ENCODE measurements at regions not wholly inside any gene's neighbourhood (a gene's known extent, or its start where the extent isn't known, plus 50 kb on each side); places are given as distances from the start of the nearest gene placed in this dataset.
"Not testable (repeated sequence)": the region's sequence is repeated elsewhere in the genome, so short reads cannot be mapped to it uniquely, and the experiment has no call there.

DNA sequence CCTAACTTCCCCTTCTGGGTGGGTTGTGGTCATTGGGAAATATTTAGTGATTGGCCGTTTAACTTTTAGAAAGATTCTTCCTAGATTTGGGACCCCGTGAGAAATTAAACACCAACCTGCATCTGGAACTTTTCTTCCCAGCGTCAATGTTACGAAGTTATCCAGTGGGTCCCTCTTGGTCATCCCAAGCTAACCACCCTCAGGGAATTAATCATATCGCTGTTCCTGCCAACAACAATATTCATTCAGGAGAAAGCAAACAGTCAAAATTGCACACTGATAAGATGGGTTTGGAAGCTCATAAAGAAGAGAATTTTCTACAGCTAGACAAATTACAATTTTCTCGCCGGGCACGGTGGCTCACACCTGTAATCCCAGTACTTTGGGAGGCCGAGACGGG lies 121.2 kb upstream of the STX18 start:
- DNase-seq: no peak

DNA sequence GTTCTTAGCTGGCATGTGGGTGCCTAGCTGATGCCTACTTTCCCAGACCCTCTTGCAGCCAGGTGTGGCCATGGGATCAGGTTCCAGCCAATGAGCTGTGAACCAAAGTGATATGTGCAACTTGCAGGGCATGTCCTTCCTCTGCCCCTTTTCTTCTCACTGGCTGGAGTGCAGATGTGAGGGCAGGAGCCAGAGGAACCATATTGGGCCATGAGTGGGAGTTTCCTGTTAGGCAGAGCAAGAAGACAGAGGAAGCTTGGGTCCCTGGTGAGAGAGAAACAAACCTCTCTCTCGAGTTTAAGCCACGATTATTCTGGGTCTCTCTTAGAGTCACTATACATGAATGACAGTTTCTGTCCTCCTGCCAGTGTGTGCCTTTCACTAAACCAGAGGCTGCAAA lies 120.4 kb upstream of the STX18 start:
- DNase-seq: no peak

- no peak for DNase-seq
These were observed 118.2 kb upstream of the STX18 start for GRCh38 chr4:4659871-4660651.

GRCh38 chr4:4658052-4658451 lies 116.2 kb upstream of the STX18 start:
- DNase-seq: no peak

DNA sequence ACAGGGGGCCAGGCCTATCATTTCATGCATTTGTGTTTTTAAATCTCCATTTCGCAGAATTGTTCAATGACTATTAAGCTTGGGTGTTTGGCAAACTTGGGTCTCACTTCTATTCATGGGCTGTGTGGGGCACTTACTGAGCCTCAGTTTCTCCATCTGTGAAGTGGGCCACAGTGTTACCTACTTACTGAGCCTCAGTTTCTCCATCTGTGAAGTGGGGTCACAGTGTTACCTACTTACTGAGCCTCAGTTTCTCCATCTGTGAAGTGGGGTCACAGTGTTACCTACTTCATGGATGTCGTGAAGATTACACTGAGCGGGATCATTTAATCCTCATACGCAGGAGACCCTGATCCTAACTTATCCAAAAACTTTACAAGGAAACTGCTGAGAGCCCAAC lies 115.1 kb upstream of the STX18 start:
- no peak for DNase-seq

- no peak for DNase-seq
These were observed 114.1 kb upstream of the STX18 start for GRCh38 chr4:4655901-4656300.

GRCh38 chr4:4655011-4655410 lies 113.2 kb upstream of the STX18 start:
- DNase-seq: no peak

GRCh38 chr4:4651811-4652755 lies 110.2 kb upstream of the STX18 start:
- no peak for DNase-seq

- DNase-seq: no peak
These were observed 105.2 kb upstream of the STX18 start for GRCh38 chr4:4647041-4647440.

- DNase-seq: no peak
These were observed 103.9 kb upstream of the STX18 start for GRCh38 chr4:4645743-4646142.

DNA sequence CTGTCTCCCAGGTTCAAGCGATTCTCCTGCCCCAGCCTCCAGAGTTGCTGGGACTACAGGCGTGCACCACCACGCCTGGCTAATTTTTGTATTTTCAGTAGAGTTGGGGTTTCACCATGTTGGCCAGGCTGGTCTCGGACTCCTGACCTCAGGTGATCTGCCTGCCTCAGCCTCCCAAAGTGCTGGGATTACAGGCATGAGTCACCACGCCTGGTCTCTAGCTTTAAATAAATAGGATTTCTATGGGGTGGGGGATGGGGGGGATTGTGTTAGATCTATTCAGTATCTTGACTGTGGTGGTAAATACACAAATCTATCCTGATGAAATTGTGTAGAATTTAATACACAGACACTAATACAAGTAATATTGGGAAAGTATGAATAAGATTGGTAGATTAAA lies 102.4 kb upstream of the STX18 start:
- DNase-seq: not testable (repeated sequence)

DNA sequence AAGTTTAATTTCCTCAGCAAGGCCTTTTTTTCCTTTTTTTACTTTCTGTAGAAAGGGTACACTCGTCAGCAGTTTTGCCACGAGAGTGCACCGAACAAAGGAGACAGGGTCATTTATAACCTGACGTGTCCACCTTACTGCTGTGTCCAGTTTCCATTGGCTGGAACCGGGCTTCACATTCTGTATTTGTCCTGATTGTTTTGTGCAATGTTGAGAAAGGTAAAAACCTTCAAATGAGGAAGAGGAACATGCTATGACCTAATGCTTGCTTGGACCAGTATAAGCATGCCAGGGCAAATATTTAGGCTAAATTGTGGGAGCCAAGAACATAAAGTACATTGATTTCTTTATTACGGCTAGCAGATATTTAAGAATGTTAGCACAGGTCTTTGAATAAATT lies 101.9 kb upstream of the STX18 start:
- not testable (repeated sequence) for DNase-seq

DNA sequence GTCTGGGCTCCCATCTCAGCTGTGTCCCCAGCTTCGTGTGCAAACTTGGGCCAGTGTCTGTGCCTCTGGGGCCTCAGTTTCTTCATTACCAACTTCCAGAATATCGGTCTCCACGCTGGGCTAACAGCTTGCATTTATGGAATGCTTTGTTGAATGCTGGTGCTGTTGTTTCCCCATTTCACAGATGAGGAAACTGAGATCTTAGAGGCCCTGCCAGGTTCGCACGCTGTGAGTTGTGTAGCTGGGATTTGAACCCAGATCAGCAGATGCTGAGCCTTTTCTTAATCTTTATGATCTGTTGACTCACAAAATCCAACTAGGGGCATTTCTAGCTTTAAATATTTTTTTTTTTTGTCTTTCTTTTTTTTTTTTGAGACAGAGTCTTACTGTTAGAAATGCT lies 101.5 kb upstream of the STX18 start:
- DNase-seq: no peak

GRCh38 chr4:4642496-4643000 lies 100.7 kb upstream of the STX18 start:
- DNase-seq: no peak

- DNase-seq: no peak
These were observed 100.0 kb upstream of the STX18 start for GRCh38 chr4:4641661-4642495.

GRCh38 chr4:4641254-4641653 lies 99.4 kb upstream of the STX18 start:
- no peak for DNase-seq

- DNase-seq: no peak
These were observed 98.8 kb upstream of the STX18 start for GRCh38 chr4:4640692-4641091.

DNA sequence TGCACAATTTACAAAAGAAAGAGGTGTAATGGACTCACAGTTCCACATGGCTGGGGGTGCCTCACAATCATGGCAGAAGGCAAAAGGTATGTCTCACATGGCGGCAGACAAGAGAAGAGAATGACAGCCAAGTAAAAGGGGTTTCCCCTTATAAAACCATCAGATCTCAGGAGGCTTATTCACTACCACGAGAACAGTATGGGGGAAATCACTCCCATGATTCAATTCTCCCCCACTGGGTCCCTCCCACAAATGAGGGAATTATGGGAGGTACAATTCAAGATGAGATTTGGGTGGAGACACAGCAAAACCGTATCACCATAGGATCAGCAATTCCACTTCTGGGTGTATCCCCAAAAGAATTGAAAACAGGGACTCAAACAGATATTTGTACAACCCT lies 97.5 kb upstream of the STX18 start:
- no peak for DNase-seq

- DNase-seq: no peak
These were observed 95.9 kb upstream of the STX18 start for GRCh38 chr4:4637710-4638109.

DNA sequence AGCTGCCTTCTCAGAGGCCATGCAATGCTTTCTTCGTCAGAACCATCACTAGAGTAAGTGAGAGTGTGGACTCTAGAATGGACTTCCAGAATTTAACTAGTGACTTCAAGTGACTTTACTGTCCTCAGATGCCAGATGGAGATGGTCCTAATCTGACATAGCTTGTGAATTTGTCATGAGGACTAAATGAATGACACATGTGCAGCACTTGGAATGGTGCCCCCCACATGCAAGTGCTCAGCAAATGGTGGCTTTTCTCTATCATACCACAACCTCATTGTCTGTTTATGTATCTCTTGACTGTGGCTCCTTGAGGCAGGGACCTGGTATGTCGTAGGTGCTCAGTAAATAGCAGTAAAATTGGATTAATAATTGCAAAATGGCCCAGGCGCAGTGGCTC lies 91.6 kb upstream of the STX18 start:
- DNase-seq: no peak

DNA sequence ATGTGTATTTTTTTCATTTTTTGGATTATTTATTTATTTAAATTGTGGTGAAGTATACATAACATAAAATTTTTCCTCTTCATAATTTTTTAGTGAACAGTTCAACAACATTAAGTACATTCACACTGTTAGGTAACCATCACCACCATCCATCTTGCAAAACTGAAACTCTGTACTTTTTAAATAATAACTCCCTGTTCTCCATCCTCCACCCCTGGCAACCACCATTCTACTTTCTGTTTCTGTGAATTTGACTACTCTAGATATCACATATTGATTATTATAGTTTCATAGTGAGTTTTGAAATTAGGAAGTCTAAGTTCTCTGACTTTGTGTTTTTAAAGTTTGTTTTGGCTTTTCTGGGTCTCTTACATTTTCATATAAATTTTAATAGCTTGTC lies 89.3 kb upstream of the STX18 start:
- DNase-seq: no peak

DNA sequence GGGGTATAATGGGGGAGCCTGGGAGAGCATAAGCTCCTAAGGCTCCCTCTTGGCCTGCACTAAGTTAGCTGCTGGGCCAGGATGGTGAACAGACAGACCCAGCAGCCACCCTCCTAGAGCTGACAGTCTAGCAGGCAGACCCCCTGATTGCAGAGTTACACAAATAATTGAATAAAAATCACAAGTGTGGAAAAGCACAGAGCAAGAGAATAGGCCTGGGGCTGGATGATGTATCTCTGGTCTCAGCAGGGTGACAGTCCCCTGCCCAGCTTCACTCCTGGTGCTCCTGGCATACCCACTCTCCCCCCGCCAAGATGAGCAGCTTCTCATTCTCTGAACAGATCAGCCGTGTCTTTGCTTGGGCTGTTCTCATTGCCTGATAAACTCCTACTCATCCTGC lies 86.1 kb upstream of the STX18 start:
- no peak for DNase-seq

- no peak for DNase-seq
These were observed 85.3 kb upstream of the STX18 start for GRCh38 chr4:4627111-4627510.
